ENCODE measurements at regions not wholly inside any gene's neighbourhood (a gene's known extent, or its start where the extent isn't known, plus 50 kb on each side); places are given as distances from the start of the nearest gene placed in this dataset.

- TF ChIP-seq SUZ12 (IDR thresholded peaks at IDR 0.05; ENCODE audit: low read length) (no peak), TAF1 (IDR thresholded peaks at IDR 0.05; ENCODE audit: low read depth, low read length) (no peak), CHD2 (IDR thresholded peaks at IDR 0.05; ENCODE audit: low read length) (no peak), SIN3A (conservative IDR thresholded peaks at IDR 0.05 in 1 of 2, IDR thresholded peaks at IDR 0.05 in 1 of 2; ENCODE audit: low read depth in 1 of 2, low read length in 2 of 2) (no peak), SP1 (IDR thresholded peaks at IDR 0.05; ENCODE audit: low read depth, low read length) (0 out of 2 replicates have a peak, but pooled peaks have one; percentile 39), RAD21 (IDR thresholded peaks at IDR 0.05 in 1 of 2, conservative IDR thresholded peaks at IDR 0.05 in 1 of 2; ENCODE audit: low read depth in 2 of 2, low read length in 2 of 2) (peak in 1 of 2 experiments; percentile 32; a peak in 2 of 4 replicates), CBX8 (IDR thresholded peaks at IDR 0.05; ENCODE audit: borderline replicate concordance, low read depth, low read length) (no peak), HDAC2 (IDR thresholded peaks at IDR 0.05; ENCODE audit: borderline replicate concordance in 1 of 2, low read depth in 2 of 2, low read length in 2 of 2) (peak in 1 of 2 experiments; percentile 89; a peak in 1 of 4 replicates), FOSL1 (IDR thresholded peaks at IDR 0.05; ENCODE audit: insufficient read depth, low read depth, low read length) (no peak), NANOG (IDR thresholded peaks at IDR 0.05; ENCODE audit: insufficient read depth, low read depth, low read length, poor library complexity, severe bottlenecking) (peak; percentile 84)
Observed at GRCh38 chr7:81245353-81245752, 326.5 kb upstream of the SEMA3C start (continued).
